ENCODE measurements at regions not wholly inside any gene's neighbourhood (a gene's known extent, or its start where the extent isn't known, plus 50 kb on each side); places are given as distances from the start of the nearest gene placed in this dataset.
"Not testable (repeated sequence)": the region's sequence is repeated elsewhere in the genome, so short reads cannot be mapped to it uniquely, and the experiment has no call there.

GRCh38 chrX:130467936-130468335 lies 66.1 kb downstream of the RBMX2 start:
- no peak for DNase-seq

DNA sequence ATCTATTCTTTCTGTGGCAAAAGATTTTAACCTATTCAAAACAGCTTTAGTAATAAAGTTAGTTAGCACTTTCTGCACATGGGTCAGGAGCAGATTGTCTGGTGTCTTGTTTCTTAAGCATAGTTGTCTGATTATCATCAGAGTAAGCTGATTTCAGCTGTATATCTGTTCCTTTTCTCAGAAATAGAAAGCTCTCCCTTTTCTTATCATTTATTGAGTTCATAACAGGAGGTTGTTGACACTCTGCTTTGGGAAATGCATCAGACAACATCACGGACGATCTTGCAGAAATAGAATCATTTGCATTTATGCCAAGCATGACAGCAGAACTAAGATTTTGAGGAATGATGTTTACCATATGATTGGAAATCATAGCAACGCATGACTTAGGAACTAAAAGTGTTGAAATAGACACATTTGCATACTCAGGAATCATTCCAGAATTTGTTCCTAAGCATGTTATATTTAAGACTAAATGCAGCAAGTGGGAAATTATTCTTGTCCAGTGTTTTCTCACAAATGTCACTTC lies 66.7 kb downstream of the RBMX2 start:
- no peak for DNase-seq

DNA sequence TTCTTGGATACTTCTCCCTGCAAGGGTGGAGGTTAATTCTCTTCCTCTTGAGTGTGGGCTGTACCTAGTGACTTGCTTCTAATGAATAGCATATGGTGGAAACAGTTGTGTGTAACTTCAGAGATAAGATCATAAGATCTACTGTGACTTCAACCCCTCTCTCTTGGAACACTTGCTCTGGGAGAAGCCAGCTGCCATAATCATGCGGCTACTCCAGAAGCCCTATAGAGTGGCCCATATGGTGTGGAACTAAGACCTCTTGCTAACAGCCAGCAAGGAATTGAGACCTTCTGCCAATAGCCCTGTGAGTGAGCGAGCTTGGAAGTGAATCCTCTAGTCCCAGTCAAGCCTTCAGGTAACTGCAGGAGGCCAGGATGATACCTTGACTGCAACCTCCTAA lies 81.1 kb downstream of the RBMX2 start:
- DNase-seq: no peak

- DNase-seq: no peak
These were observed 84.1 kb downstream of the RBMX2 start for GRCh38 chrX:130485870-130486269.

GRCh38 chrX:130495502-130495901 lies 93.7 kb downstream of the RBMX2 start:
- not testable (repeated sequence) for DNase-seq

GRCh38 chrX:130497531-130497930 lies 95.7 kb downstream of the RBMX2 start:
- DNase-seq: no peak

GRCh38 chrX:130498653-130499274 lies 97.0 kb downstream of the RBMX2 start:
- DNase-seq: no peak

DNA sequence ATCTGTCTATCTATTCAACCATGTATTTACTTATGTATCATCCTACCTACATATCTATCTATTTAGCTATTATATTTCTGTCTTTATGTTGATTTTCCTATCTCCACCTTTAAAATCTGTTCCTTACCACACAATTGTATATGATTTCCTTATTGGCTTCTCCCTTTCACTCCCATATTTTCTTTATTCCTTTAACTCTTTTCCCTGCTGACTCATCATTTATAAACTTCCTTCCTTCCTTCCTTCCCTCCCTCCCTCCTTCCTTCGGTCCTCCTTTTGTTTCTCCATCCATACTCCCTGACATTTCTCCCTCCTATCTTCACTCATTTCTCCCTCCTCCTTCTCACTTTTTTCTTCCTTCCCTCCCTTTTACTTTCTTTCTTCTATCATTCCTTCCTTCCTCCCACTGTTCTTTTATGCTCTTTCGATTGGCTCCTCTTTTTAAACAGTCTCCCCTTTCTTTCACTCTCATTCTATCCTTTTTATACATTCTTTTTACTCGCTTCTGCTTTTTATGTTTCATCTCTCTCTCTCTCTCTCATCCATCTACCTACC lies 100.3 kb downstream of the RBMX2 start:
- DNase-seq: no peak

DNA sequence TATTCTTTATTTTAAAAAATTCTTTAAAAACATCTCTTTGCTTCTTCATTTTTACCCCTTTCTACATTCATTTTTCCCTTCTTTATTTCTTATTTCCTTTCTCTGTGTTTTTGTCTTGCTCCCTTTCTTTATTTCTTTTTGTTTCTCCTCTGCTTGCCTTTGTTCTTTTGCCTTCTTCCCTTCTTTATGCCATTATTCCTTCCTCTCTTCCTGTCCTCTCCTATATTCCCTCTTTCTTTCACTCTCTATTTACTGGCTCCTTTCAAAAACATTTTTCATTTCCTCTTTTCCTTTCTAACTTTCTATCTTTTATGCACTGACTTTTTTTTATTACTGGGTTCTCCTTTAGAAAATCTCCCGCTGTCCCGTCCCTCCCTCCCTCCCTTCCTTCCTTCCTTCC lies 102.2 kb downstream of the RBMX2 start:
- DNase-seq: no peak

DNA sequence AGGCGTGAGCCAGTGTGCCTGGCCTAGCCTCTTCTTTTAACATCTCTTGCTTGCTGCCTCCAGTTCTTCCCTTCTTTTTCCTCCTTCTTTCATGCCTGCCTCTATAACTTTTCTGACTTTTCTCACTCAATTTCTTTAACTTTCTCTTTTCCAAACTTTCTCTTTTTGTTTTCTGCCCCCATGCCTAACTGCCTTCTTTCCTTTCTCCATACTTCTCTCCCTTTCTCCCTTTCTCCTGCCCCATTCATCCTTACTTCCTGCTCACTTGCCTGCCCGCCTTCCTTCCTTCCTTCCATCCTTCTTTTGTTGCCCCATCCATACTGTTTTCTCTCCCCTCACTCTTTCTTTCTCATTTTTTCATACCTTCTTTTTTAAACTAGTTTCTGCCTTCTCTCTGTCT lies 105.2 kb downstream of the RBMX2 start:
- no peak for DNase-seq

GRCh38 chrX:130512534-130512933 lies 110.7 kb downstream of the RBMX2 start:
- DNase-seq: not testable (repeated sequence)

DNA sequence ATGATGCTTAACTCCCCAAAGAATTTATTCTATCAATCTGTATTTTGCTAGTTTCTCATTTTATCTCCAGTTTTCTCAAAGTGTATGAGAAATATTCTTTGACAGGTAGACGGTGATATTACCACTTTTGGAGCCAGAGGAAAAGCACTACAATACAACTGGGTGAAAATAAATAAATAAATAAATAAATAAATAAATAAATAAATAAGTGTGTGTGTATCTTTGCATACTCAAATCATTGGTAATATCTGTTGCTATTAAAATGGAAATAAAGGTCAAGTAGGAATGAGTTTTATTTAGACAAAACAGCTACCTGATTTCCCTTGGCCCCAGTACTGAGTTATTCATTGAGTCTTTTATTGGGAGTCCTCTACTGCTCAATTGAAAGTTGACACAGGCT lies 114.3 kb downstream of the RBMX2 start:
- DNase-seq: no peak

- no peak for DNase-seq
These were observed 121.9 kb downstream of the RBMX2 start for GRCh38 chrX:130523460-130524394.

DNA sequence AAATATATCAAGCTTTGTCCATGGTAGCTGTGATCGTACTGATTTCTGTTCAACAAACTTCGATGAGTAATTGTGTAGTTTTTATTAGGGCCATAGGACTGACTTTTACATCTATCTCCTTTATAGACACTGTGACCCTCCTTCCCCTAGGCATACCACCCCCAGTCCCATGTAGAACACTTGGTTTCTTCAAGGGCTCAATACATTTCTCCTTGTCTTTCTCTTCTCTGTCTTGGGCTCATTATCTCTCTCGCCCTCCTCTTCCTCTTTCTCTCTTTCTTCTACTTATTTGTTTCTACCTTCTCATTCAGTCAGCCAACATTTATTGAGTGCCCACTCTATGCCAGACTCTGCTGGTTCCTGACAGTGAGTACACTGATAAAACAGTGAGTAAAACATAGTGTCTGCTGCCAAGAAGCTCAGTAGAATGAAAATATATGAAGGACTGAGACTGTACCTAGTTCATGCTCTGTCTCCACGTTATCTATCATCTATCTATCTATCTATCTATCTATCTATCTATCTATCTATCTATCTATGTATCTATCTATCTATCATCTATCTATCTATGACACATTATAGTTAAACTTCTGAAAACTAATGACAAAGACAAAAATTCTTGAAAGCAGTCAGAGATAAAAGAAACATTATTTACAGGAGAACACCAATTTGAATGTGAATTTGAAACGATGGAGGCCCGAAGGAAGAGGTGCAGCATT lies 122.8 kb downstream of the RBMX2 start:
- no peak for DNase-seq

DNA sequence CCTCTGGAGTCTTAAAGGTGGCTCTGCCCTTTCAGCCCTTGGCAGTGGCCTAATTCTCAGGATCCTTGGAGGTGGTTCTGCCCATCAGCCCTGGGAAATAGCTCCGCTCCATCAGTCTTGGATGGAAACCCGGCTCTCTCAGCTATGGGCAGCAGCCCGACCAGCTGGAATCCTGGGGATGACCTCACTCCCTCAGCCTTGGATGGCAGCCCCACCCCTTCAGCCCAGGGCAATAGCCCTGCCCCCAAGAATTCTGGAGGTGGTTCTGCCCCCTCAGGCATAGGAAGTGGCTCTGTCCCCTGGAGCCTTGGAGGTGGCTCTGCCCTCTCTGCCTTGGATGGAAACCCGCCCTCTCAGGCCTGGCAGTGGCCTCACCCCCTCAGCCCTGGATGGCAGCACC lies 127.7 kb downstream of the RBMX2 start:
- DNase-seq: no peak

- no peak for DNase-seq
These were observed 129.3 kb downstream of the RBMX2 start for GRCh38 chrX:130531066-130531465.

DNA sequence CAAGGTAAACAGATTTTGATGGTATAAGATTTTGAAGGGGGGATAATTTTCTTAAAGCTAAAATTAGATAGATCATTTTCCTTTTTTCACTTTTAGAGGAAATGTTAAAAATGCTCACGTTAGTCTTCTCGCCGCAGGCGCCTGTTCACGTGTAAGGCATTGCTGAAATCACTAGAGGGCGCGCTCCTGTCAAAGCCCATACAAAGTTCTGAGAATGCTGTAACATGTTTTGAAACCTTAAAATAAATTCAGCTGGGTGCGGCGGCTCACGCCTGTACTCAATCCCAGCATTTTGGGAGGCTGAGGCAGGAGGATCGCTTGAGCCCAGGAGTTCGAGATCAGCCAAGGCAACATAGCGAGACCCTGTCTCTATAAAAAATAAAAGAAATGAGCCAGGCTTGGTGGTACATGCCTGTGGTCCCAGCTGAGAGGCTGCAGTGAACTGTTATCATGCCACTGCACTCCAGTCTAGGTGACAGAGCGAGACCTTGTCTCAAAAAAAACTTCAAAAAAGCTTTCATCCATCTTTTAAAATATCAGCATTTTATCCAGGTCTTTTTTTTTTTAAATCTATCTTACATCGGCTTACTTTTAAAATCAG lies 138.0 kb downstream of the RBMX2 start:
- peak; percentile 19 for DNase-seq

DNA sequence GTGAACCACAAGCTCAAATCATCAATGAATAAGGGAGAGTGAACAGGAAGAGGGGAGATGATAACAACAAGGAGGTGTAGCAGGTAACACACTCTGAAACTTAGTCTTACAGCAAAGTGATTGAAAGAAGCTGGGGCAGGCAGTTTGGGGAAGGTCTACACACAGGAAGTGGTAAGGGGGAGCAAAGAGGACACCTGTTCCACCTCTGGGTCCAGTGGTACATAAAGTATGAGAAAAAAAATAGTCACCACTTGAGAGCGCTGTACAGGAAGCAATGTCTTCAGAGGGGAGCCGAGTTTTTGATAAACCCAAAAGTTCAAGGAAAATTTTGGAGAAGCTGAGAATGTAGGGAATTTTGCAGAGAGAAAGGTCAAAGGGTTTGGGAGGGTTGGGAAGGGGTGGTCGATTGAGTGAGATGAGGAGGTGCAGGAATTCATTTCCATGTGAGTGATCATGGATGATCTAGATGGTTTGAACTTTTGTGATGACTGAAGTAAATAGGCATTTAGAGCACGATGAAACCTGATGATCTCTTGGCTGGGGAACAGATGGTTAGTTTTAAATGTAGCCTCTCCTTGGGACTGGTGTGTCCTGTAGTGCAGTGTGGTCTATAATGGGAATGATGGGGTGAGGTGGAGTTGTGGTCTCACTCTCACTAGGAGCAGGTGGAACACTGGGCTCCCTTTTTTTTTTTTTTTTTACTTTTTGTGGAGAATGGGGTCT lies 142.0 kb downstream of the RBMX2 start:
- DNase-seq: no peak

DNA sequence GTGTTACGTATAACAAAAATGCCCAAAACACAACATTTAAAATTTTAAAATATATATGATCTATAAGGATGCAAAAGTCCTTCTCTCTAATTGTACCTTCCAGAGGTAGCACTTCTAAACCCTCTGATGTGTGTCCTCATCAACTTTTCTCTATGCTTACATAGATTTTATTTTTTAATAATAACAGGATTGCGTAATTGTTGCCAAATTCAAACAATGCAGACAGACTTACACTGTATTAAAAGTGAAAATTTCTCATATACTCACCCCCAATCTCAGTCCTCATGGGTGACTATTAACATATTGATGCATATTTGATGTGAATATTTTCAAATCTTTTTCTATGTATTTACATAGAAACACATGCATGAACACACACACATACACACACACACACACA lies 144.0 kb downstream of the RBMX2 start:
- DNase-seq: no peak

DNA sequence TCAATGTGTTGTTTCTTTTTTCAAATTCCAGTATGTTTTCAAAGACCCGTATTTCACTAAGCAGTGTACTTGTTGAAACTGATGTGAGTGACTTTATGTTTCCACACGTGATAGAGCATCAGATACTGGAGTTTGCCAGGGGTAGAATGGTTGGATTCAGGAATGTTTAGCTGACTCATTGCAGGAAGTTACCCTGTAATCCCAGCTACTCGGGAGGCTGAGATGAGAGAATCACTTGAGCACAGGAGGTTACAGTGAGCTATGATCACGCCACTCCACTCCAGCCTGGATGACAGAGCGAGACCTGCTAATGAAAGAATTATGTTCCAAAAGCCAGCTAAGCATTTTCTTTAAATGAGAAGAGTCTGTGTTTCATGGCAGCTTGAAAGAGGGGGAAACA lies 147.6 kb downstream of the RBMX2 start:
- not testable (repeated sequence) for DNase-seq

GRCh38 chrX:130550351-130550750 lies 148.6 kb downstream of the RBMX2 start:
- no peak for DNase-seq

Data from CD4-positive, alpha-beta T cell treated with Interferon gamma for 1 hour (primary cell).